ENCODE measurements at regions not wholly inside any gene's neighbourhood (a gene's known extent, or its start where the extent isn't known, plus 50 kb on each side); places are given as distances from the start of the nearest gene placed in this dataset.

GRCh38 chr9:108553111-108553635 is 302.6 kb downstream of the ACTL7B start:
- Histone ChIP-seq H3K36me3 (ENCODE audit: low read depth) (no peaks in the 10 kb centered on the region), H3K27ac (ENCODE audit: poor library complexity, severe bottlenecking) (peak overlapping the region; percentile 90), H3K4me3 (ENCODE audit: severe bottlenecking) (no peak overlapping the region), H3K27me3 (ENCODE audit: insufficient read depth, poor library complexity, severe bottlenecking) (no peaks in the 10 kb centered on the region), H3K9me3 (ENCODE audit: severe bottlenecking) (no peaks in the 10 kb centered on the region), H3K4me1 (ENCODE audit: insufficient read depth, poor library complexity, severe bottlenecking) (peaks cover 49% of the 10 kb centered on the region)
- ATAC-seq (ENCODE audit: low read depth) = no peak
- no peak for DNase-seq (ENCODE audit: low spot score)
- TF ChIP-seq CTCF (IDR thresholded peaks at IDR 0.05; ENCODE audit: poor library complexity, severe bottlenecking) = no peak

GRCh38 chr9:108552459-108553040 is 303.2 kb downstream of the ACTL7B start:
- DNase-seq (ENCODE audit: low spot score) (peak; percentile 89), ATAC-seq (ENCODE audit: low read depth) (peak; percentile 77)
- Histone ChIP-seq H3K27me3 (ENCODE audit: insufficient read depth, poor library complexity, severe bottlenecking) (no peaks in the 10 kb centered on the region), H3K36me3 (ENCODE audit: low read depth) (no peaks in the 10 kb centered on the region), H3K9me3 (ENCODE audit: severe bottlenecking) (no peaks in the 10 kb centered on the region), H3K4me3 (ENCODE audit: severe bottlenecking) (no peak overlapping the region), H3K4me1 (ENCODE audit: insufficient read depth, poor library complexity, severe bottlenecking) (peaks cover 49% of the 10 kb centered on the region), H3K27ac (ENCODE audit: poor library complexity, severe bottlenecking) (peak overlapping the region; percentile 90)
- TF ChIP-seq CTCF (IDR thresholded peaks at IDR 0.05; ENCODE audit: poor library complexity, severe bottlenecking) = no peak

- ATAC-seq (ENCODE audit: low read depth) (peak; percentile 87), DNase-seq (ENCODE audit: low spot score) (no peak)
- H3K27me3 ChIP-seq (ENCODE audit: insufficient read depth, poor library complexity, severe bottlenecking) = no peaks in the 10 kb centered on the region
- peaks cover 49% of the 10 kb centered on the region for H3K4me1 ChIP-seq (ENCODE audit: insufficient read depth, poor library complexity, severe bottlenecking)
- peak overlapping the region; percentile 90 for H3K27ac ChIP-seq (ENCODE audit: poor library complexity, severe bottlenecking)
- H3K4me3 ChIP-seq (ENCODE audit: severe bottlenecking) = no peak overlapping the region
- no peak for TF ChIP-seq CTCF (IDR thresholded peaks at IDR 0.05; ENCODE audit: poor library complexity, severe bottlenecking)
- no peaks in the 10 kb centered on the region for H3K9me3 ChIP-seq (ENCODE audit: severe bottlenecking)
- H3K36me3 ChIP-seq (ENCODE audit: low read depth) = no peaks in the 10 kb centered on the region
Measured at GRCh38 chr9:108551030-108551841, 304.6 kb downstream of the ACTL7B start.

GRCh38 chr9:108550106-108550505 is 305.7 kb downstream of the ACTL7B start:
- no peak for TF ChIP-seq CTCF (IDR thresholded peaks at IDR 0.05; ENCODE audit: poor library complexity, severe bottlenecking)
- ATAC-seq (ENCODE audit: low read depth) (no peak), DNase-seq (ENCODE audit: low spot score) (no peak)
- H3K36me3 ChIP-seq (ENCODE audit: low read depth) = no peaks in the 10 kb centered on the region
- peaks cover 49% of the 10 kb centered on the region for H3K4me1 ChIP-seq (ENCODE audit: insufficient read depth, poor library complexity, severe bottlenecking)
- H3K27me3 ChIP-seq (ENCODE audit: insufficient read depth, poor library complexity, severe bottlenecking) = no peaks in the 10 kb centered on the region
- no peak overlapping the region for H3K4me3 ChIP-seq (ENCODE audit: severe bottlenecking)
- peak overlapping the region; percentile 90 for H3K27ac ChIP-seq (ENCODE audit: poor library complexity, severe bottlenecking)
- H3K9me3 ChIP-seq (ENCODE audit: severe bottlenecking) = no peaks in the 10 kb centered on the region

All from RWPE2 (cell line).